Activated CD4-positive, alpha-beta T cell treated with anti-CD3 and anti-CD28 coated beads for 48 hours (primary cell): ENCODE measurements at regions not wholly inside any gene's neighbourhood (a gene's known extent, or its start where the extent isn't known, plus 50 kb on each side); places are given as distances from the start of the nearest gene placed in this dataset.
"Not testable (repeated sequence)": the region's sequence is repeated elsewhere in the genome, so short reads cannot be mapped to it uniquely, and the experiment has no call there.

Source experiments
- DNase-seq: peaks from one replicate; pipeline ENCODE4 v3.0.0-alpha.2; 2020

GRCh38 chr4:74544655-74545361 is 99.9 kb downstream of the AREG start:
- DNase-seq: no peak

- no peak for DNase-seq
These were observed 100.5 kb downstream of the AREG start for GRCh38 chr4:74545448-74545847.

- DNase-seq: no peak
These were observed 101.1 kb downstream of the AREG start for GRCh38 chr4:74546057-74546456.

GRCh38 chr4:74547042-74547441 is 102.1 kb downstream of the AREG start:
- no peak for DNase-seq

- DNase-seq: no peak
These were observed 103.6 kb downstream of the AREG start for GRCh38 chr4:74548561-74548960.

- no peak for DNase-seq
These were observed 105.0 kb downstream of the AREG start for GRCh38 chr4:74549936-74550335.

GRCh38 chr4:74555231-74555630 is 110.3 kb downstream of the AREG start:
- no peak for DNase-seq

- no peak for DNase-seq
These were observed 110.9 kb downstream of the AREG start for GRCh38 chr4:74555843-74556242.

- DNase-seq: no peak
These were observed 114.9 kb downstream of the AREG start for GRCh38 chr4:74559853-74560252.

DNA sequence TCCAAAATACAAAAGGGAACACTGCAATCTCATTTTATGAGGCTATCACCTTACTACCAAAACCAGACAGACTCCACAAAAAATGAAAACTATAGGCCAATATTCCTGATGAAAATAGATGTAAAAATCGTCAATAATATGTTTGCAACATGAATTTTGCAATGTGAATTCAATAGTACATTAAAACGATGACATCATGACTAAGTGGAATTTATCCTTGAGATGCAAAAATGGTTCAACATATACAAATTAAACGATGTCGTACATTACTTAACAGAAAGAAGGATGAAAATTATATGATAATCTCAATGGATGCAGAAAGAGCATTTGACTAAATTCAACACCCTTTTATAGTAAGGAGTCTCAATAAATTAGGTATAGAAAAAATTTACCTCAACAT is 123.0 kb downstream of the AREG start:
- no peak for DNase-seq

GRCh38 chr4:74570095-74570494 is 125.2 kb downstream of the AREG start:
- DNase-seq: no peak

DNA sequence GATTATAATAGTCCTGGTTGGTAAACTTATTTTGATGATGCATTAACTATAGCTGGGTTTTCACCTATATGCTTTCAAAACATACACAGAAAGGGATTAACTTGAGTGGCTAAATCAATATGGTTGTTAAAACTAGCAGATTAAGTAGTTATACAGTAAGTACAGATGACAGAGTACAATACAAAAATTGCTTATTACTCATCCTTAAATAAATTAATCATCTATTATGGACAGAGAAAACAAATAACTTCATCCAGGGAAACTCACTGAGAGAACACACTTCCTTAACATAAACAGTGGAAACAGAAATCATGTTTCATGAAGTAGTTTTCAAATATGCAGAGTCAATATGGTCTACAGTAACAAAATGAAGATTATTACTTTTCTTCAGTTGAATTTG is 133.4 kb downstream of the AREG start:
- no peak for DNase-seq

GRCh38 chr4:74578865-74579264 is 133.9 kb downstream of the AREG start:
- not testable (repeated sequence) for DNase-seq

- no peak for DNase-seq
These were observed 138.3 kb downstream of the AREG start for GRCh38 chr4:74583089-74583700.

- no peak for DNase-seq
These were observed 138.8 kb downstream of the AREG start for GRCh38 chr4:74583757-74584156.

- DNase-seq: no peak
These were observed 143.4 kb downstream of the AREG start for GRCh38 chr4:74588350-74588749.

DNA sequence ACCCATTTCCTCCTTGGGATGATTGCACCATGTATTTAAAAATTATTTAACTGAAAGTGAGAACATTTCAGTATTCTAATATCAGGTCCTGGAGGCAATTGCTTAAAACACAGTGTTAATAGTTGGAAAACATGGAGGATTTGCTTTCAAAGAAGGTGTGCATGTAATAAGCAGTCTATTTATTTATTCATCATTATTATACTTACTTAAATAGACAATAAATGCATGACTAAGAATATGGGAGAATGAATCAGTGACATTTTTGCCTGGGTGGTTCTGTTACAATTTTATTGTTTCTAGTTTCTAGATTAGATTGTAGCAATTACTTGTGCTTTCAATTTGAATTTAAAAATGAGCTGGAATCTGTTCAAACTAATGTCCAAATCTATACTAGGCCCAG is 145.5 kb downstream of the AREG start:
- DNase-seq: no peak

GRCh38 chr4:74598611-74599325 is 153.8 kb downstream of the AREG start:
- DNase-seq: no peak

- no peak for DNase-seq
These were observed 158.2 kb downstream of the AREG start for GRCh38 chr4:74603186-74603585.

- DNase-seq: no peak
These were observed 163.4 kb downstream of the AREG start for GRCh38 chr4:74608151-74608949.

- DNase-seq: no peak
These were observed 165.6 kb downstream of the AREG start for GRCh38 chr4:74610491-74610890.

GRCh38 chr4:74612837-74613236 is 167.9 kb downstream of the AREG start:
- DNase-seq: no peak

DNA sequence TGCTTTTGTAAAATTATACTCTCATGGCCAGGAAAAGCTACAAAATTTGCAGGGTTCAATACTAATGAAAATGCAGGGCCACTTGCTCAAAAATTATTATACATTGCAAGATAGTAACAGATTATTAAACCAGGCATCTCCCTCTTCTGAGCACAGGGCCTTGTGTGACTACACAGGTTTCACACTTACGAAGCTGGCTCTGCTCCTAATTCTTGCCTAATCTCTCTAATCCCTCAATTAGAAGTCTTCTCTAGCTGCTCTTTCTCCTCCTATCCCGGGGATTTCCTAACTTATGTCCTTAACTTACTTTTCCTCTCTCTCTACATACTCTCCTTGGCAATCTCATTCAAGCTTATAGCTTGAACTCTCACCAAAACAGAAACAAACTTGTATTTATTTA is 168.3 kb downstream of the AREG start:
- DNase-seq: no peak
